DMS79 treated with DMSO at 0.1 percent for 48 hours (cell line): ENCODE measurements at regions not wholly inside any gene's neighbourhood (a gene's known extent, or its start where the extent isn't known, plus 50 kb on each side); places are given as distances from the start of the nearest gene placed in this dataset.

Source experiments
- DNase-seq: peaks from one replicate; lab custom pipeline; 2025; lab: John Stamatoyannopoulos, UW

GRCh38 chr10:130403153-130404075 lies 267.2 kb downstream of the GLRX3 start:
- DNase-seq = peak; percentile 87

- peak; percentile 15 for DNase-seq
Measured at GRCh38 chr10:130404476-130405055, 268.4 kb downstream of the GLRX3 start.

- DNase-seq = no peak
Measured at GRCh38 chr10:130407052-130407451, 270.9 kb downstream of the GLRX3 start.

- no peak for DNase-seq
Measured at GRCh38 chr10:130409331-130409730, 273.1 kb downstream of the GLRX3 start.

- no peak for DNase-seq
Measured at GRCh38 chr10:130409931-130410330, 273.7 kb downstream of the GLRX3 start.

GRCh38 chr10:130411496-130412085 lies 275.4 kb downstream of the GLRX3 start:
- DNase-seq = peak; percentile 65

GRCh38 chr10:130412317-130412716 lies 276.1 kb downstream of the GLRX3 start:
- peak; percentile 9 for DNase-seq

GRCh38 chr10:130416334-130417150 lies 280.4 kb downstream of the GLRX3 start:
- no peak for DNase-seq

- DNase-seq = no peak
Measured at GRCh38 chr10:130418731-130419130, 282.5 kb downstream of the GLRX3 start.

GRCh38 chr10:130421909-130422308 lies 285.7 kb downstream of the GLRX3 start:
- DNase-seq = no peak

- no peak for DNase-seq
Measured at GRCh38 chr10:130422366-130423324, 286.5 kb downstream of the GLRX3 start.

- DNase-seq = no peak
Measured at GRCh38 chr10:130423455-130424305, 287.5 kb downstream of the GLRX3 start.

GRCh38 chr10:130424418-130424817 lies 288.2 kb downstream of the GLRX3 start:
- DNase-seq = no peak

- DNase-seq = no peak
Measured at GRCh38 chr10:130425169-130425568, 289.0 kb downstream of the GLRX3 start.

GRCh38 chr10:130425881-130426435 lies 289.8 kb downstream of the GLRX3 start:
- DNase-seq = no peak

GRCh38 chr10:130427216-130427722 lies 291.1 kb downstream of the GLRX3 start:
- no peak for DNase-seq

- DNase-seq = no peak
Measured at GRCh38 chr10:130428936-130429335, 292.7 kb downstream of the GLRX3 start.

GRCh38 chr10:130429809-130430208 lies 293.6 kb downstream of the GLRX3 start:
- no peak for DNase-seq

- no peak for DNase-seq
Measured at GRCh38 chr10:130430291-130430690, 294.1 kb downstream of the GLRX3 start.
